ENCODE measurements at regions not wholly inside any gene's neighbourhood (a gene's known extent, or its start where the extent isn't known, plus 50 kb on each side); places are given as distances from the start of the nearest gene placed in this dataset.

GRCh38 chr2:183227176-183227575 lies 102.9 kb downstream of the NUP35 start:
- Histone ChIP-seq H3K27me3 (ENCODE audit: insufficient read depth) (no peaks in the 10 kb centered on the region), H4K20me1 (ENCODE audit: insufficient read depth) (no peaks in the 10 kb centered on the region), H3K27ac (ENCODE audit: low read depth in 2 of 2, low read length in 1 of 2) (no peak overlapping the region), H3K4me2 (no peak overlapping the region), H3F3A (replicated peaks; ENCODE audit: insufficient read depth) (peaks cover 10% of the 10 kb centered on the region), H3K9ac (no peak overlapping the region), H2AFZ (ENCODE audit: low read depth) (no peak overlapping the region), H3K36me3 (replicated peaks in 1 of 2; ENCODE audit: control insufficient read depth in 1 of 2, insufficient read depth in 2 of 2, low read length in 1 of 2) (no peaks in the 10 kb centered on the region), H3K9me2 (no peaks in the 10 kb centered on the region), H3K4me3 (ENCODE audit: low read depth in 2 of 2, low read length in 1 of 2) (no peak overlapping the region), H3K9me3 (no peaks in the 10 kb centered on the region), H3K79me2 (ENCODE audit: insufficient read depth) (no peaks in the 10 kb centered on the region), H3K4me1 (ENCODE audit: control insufficient read depth in 1 of 2, insufficient read depth in 2 of 2, low read depth in 1 of 2, low read length in 1 of 2) (no peaks in the 10 kb centered on the region; a peak in 1 of 4 replicates)
- CTCF ChIA-PET: no interaction called here
- DNase-seq: no peak
- TF ChIP-seq, protein P1, sequence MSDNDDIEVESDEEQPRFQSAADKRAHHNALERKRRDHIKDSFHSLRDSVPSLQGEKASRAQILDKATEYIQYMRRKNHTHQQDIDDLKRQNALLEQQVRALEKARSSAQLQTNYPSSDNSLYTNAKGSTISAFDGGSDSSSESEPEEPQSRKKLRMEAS (IDR thresholded peaks at IDR 0.05; ENCODE audit: low read depth): no peak
- TF ChIP-seq SMC3 (IDR thresholded peaks at IDR 0.05; ENCODE audit: low read depth, low read length) (no peak), RXRA (IDR thresholded peaks at IDR 0.05; ENCODE audit: borderline replicate concordance, low read depth) (no peak), CHD2 (IDR thresholded peaks at IDR 0.05; ENCODE audit: low read length, partially characterized antibody) (no peak), USF2 (IDR thresholded peaks at IDR 0.05; ENCODE audit: borderline replicate concordance, low read depth, low read length) (no peak), EP300 (IDR thresholded peaks at IDR 0.05; ENCODE audit: borderline replicate concordance in 1 of 2, low read depth in 1 of 2, low read length in 1 of 2) (no peak), EZH2phosphoT487 (IDR thresholded peaks at IDR 0.05; ENCODE audit: borderline replicate concordance, low read depth) (no peak), POLR2AphosphoS5 (IDR thresholded peaks at IDR 0.05; ENCODE audit: low read depth, low read length) (no peak), JUND (IDR thresholded peaks at IDR 0.05) (no peak), RCOR1 (IDR thresholded peaks at IDR 0.05; ENCODE audit: low read length) (no peak), GATA2 (CRISPR knock-in tag; IDR thresholded peaks at IDR 0.05) (no peak), RAD21 (IDR thresholded peaks at IDR 0.05; ENCODE audit: low read length) (no peak), GABPA (IDR thresholded peaks at IDR 0.05; ENCODE audit: low read depth) (no peak), RFX5 (IDR thresholded peaks at IDR 0.05; ENCODE audit: low read length) (no peak)
- TF ChIP-seq, protein P2, sequence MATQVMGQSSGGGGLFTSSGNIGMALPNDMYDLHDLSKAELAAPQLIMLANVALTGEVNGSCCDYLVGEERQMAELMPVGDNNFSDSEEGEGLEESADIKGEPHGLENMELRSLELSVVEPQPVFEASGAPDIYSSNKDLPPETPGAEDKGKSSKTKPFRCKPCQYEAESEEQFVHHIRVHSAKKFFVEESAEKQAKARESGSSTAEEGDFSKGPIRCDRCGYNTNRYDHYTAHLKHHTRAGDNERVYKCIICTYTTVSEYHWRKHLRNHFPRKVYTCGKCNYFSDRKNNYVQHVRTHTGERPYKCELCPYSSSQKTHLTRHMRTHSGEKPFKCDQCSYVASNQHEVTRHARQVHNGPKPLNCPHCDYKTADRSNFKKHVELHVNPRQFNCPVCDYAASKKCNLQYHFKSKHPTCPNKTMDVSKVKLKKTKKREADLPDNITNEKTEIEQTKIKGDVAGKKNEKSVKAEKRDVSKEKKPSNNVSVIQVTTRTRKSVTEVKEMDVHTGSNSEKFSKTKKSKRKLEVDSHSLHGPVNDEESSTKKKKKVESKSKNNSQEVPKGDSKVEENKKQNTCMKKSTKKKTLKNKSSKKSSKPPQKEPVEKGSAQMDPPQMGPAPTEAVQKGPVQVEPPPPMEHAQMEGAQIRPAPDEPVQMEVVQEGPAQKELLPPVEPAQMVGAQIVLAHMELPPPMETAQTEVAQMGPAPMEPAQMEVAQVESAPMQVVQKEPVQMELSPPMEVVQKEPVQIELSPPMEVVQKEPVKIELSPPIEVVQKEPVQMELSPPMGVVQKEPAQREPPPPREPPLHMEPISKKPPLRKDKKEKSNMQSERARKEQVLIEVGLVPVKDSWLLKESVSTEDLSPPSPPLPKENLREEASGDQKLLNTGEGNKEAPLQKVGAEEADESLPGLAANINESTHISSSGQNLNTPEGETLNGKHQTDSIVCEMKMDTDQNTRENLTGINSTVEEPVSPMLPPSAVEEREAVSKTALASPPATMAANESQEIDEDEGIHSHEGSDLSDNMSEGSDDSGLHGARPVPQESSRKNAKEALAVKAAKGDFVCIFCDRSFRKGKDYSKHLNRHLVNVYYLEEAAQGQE (IDR thresholded peaks at IDR 0.05; ENCODE audit: low read depth, low read length): no peak
- POLR2A ChIA-PET: no interaction called here
- 93% methylated on average over 1 of the region's 1 CpG for WGBS (ENCODE audit: low lambda C conversion rate)

All from SK-N-SH (cell line).